Panc1 (cell line): ENCODE measurements at regions not wholly inside any gene's neighbourhood (a gene's known extent, or its start where the extent isn't known, plus 50 kb on each side); places are given as distances from the start of the nearest gene placed in this dataset.

Source experiments
- POLR2AphosphoS5 ChIP-seq: IDR thresholded peaks from 2 replicates; pipeline ENCODE4 v1.6.1; 2012; ENCODE audit warnings: mild to moderate bottlenecking, low read depth, low read length, moderate library complexity
- SIN3A ChIP-seq: IDR thresholded peaks from 2 replicates; pipeline ENCODE4 v1.6.1; 2012; ENCODE audit warnings: low read depth, mild to moderate bottlenecking, low read length, moderate library complexity, borderline replicate concordance; ENCODE audit not compliant: insufficient read depth
- TCF7L2 ChIP-seq: IDR thresholded peaks from 2 replicates; pipeline ENCODE4 v1.6.1; 2011; ENCODE audit warnings: mild to moderate bottlenecking, low read depth, low read length, inconsistent platforms
- TF ChIP-seq, protein P1 (sequence below): fragments of 450-650 bp; IDR thresholded peaks from 2 replicates; pipeline ENCODE4 v1.5.1; 2017; ENCODE audit warnings: mild to moderate bottlenecking
- TF ChIP-seq, protein P2 (sequence below), 2 experiments: IDR thresholded peaks; 2 replicates each; pipeline ENCODE4 v1.6.1; 2011 to 2012; ENCODE audit warnings: low read depth in 2 of 2, control low read depth in 1 of 2, low read length in 1 of 2, mild to moderate bottlenecking in 1 of 2, moderate library complexity in 1 of 2; ENCODE audit not compliant: insufficient read depth in 1 of 2

DNA sequence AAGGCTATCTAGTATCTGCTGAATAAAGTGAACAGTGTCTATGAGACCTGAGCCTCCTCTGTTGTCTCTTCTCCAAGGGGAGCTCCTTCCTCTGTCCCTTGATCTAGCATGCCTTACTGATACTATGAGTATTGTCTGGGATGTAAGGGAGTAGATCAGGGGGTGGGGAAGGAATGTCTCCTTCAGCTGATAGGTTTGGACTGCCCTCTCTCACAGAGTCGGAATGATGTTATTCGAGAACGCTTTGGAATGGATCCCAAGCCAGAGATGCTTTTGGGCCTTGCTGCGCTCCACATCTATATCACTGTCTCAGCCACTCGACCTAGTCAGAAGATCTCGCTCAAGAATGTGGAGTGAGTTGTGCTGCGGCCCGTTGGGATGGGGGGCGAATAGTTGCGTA lies 68.3 kb upstream of the PRPS1 start:
- TF ChIP-seq, protein P1, sequence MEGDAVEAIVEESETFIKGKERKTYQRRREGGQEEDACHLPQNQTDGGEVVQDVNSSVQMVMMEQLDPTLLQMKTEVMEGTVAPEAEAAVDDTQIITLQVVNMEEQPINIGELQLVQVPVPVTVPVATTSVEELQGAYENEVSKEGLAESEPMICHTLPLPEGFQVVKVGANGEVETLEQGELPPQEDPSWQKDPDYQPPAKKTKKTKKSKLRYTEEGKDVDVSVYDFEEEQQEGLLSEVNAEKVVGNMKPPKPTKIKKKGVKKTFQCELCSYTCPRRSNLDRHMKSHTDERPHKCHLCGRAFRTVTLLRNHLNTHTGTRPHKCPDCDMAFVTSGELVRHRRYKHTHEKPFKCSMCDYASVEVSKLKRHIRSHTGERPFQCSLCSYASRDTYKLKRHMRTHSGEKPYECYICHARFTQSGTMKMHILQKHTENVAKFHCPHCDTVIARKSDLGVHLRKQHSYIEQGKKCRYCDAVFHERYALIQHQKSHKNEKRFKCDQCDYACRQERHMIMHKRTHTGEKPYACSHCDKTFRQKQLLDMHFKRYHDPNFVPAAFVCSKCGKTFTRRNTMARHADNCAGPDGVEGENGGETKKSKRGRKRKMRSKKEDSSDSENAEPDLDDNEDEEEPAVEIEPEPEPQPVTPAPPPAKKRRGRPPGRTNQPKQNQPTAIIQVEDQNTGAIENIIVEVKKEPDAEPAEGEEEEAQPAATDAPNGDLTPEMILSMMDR = no peak
- TF ChIP-seq SIN3A (no peak), POLR2AphosphoS5 (no peak), TCF7L2 (no peak)
- TF ChIP-seq, protein P2, sequence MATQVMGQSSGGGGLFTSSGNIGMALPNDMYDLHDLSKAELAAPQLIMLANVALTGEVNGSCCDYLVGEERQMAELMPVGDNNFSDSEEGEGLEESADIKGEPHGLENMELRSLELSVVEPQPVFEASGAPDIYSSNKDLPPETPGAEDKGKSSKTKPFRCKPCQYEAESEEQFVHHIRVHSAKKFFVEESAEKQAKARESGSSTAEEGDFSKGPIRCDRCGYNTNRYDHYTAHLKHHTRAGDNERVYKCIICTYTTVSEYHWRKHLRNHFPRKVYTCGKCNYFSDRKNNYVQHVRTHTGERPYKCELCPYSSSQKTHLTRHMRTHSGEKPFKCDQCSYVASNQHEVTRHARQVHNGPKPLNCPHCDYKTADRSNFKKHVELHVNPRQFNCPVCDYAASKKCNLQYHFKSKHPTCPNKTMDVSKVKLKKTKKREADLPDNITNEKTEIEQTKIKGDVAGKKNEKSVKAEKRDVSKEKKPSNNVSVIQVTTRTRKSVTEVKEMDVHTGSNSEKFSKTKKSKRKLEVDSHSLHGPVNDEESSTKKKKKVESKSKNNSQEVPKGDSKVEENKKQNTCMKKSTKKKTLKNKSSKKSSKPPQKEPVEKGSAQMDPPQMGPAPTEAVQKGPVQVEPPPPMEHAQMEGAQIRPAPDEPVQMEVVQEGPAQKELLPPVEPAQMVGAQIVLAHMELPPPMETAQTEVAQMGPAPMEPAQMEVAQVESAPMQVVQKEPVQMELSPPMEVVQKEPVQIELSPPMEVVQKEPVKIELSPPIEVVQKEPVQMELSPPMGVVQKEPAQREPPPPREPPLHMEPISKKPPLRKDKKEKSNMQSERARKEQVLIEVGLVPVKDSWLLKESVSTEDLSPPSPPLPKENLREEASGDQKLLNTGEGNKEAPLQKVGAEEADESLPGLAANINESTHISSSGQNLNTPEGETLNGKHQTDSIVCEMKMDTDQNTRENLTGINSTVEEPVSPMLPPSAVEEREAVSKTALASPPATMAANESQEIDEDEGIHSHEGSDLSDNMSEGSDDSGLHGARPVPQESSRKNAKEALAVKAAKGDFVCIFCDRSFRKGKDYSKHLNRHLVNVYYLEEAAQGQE (IDR thresholded peaks at IDR 0.05; ENCODE audit: insufficient read depth in 1 of 2, low read depth in 2 of 2, low read length in 1 of 2) = no peak
